GM12864 (cell line): ENCODE measurements at regions not wholly inside any gene's neighbourhood (a gene's known extent, or its start where the extent isn't known, plus 50 kb on each side); places are given as distances from the start of the nearest gene placed in this dataset.

ENCODE experiments used
- DNase-seq: peaks from one replicate; pipeline ENCODE4 v3.0.0-alpha.2; 2011; ENCODE audit warnings: low read depth
- H3K4me3 ChIP-seq: 2 replicates; pipeline ENCODE4 v1.5.1; 2011; ENCODE audit warnings: mild to moderate bottlenecking, low read depth, low read length, control low read depth
- CTCF ChIP-seq: IDR thresholded peaks from 2 replicates; pipeline ENCODE4 v1.5.1; 2011; ENCODE audit warnings: low read depth, mild to moderate bottlenecking, moderate library complexity, low read length, control low read depth, inconsistent platforms; ENCODE audit errors: missing control alignments

GRCh38 chr5:2167671-2168070 lies 284.9 kb upstream of the IRX4 start:
- no peak for TF ChIP-seq CTCF
- no peak for DNase-seq

GRCh38 chr5:2166979-2167377 lies 284.3 kb upstream of the IRX4 start:
- no peak for DNase-seq
- H3K4me3 ChIP-seq, result no peak overlapping the region
- TF ChIP-seq CTCF, result no peak

More at GRCh38 chr5:2167671-2168070, 284.9 kb upstream of the IRX4 start:
- no peak overlapping the region for H3K4me3 ChIP-seq

- no peak for DNase-seq
- no peak for TF ChIP-seq CTCF
- no peak overlapping the region for H3K4me3 ChIP-seq
Observed at GRCh38 chr5:2166306-2166978, 283.7 kb upstream of the IRX4 start.

- no peak for TF ChIP-seq CTCF
- no peak for DNase-seq
- no peak overlapping the region for H3K4me3 ChIP-seq
Observed at GRCh38 chr5:2165615-2166305, 283.0 kb upstream of the IRX4 start.

GRCh38 chr5:2165203-2165602 lies 282.5 kb upstream of the IRX4 start:
- no peak for DNase-seq
- no peak for TF ChIP-seq CTCF
- H3K4me3 ChIP-seq, result no peak overlapping the region

GRCh38 chr5:2164586-2164985 lies 281.9 kb upstream of the IRX4 start:
- no peak for TF ChIP-seq CTCF
- DNase-seq, result no peak
- H3K4me3 ChIP-seq, result no peak overlapping the region

- DNase-seq, result no peak
- H3K4me3 ChIP-seq, result no peak overlapping the region
- TF ChIP-seq CTCF, result no peak
Observed at GRCh38 chr5:2163940-2164490, 281.3 kb upstream of the IRX4 start.
